NCI-H2196 treated with DMSO at 0.1 percent for 48 hours (cell line): ENCODE measurements at regions not wholly inside any gene's neighbourhood (a gene's known extent, or its start where the extent isn't known, plus 50 kb on each side); places are given as distances from the start of the nearest gene placed in this dataset.

Source experiments
- DNase-seq: peaks from one replicate; lab custom pipeline; 2025; ENCODE audit not compliant: unreplicated experiment; lab: John Stamatoyannopoulos, UW

GRCh38 chr14:62081951-62082350, 319.7 kb downstream of the SNAPC1 start:
- no peak for DNase-seq

- DNase-seq: no peak
Measured at GRCh38 chr14:62082779-62083178, 320.6 kb downstream of the SNAPC1 start.

- no peak for DNase-seq
Measured at GRCh38 chr14:62084020-62084419, 321.8 kb downstream of the SNAPC1 start.

- DNase-seq: no peak
Measured at GRCh38 chr14:62087191-62087590, 325.0 kb downstream of the SNAPC1 start.

GRCh38 chr14:62093736-62094135, 331.5 kb downstream of the SNAPC1 start:
- DNase-seq: no peak

GRCh38 chr14:62097072-62097471, 334.9 kb downstream of the SNAPC1 start:
- no peak for DNase-seq

- DNase-seq: no peak
Measured at GRCh38 chr14:62097824-62098223, 335.6 kb downstream of the SNAPC1 start.

- no peak for DNase-seq
Measured at GRCh38 chr14:62098357-62098756, 336.1 kb downstream of the SNAPC1 start.

GRCh38 chr14:62099091-62099490, 336.9 kb downstream of the SNAPC1 start:
- no peak for DNase-seq

GRCh38 chr14:62101189-62101588, 339.0 kb downstream of the SNAPC1 start:
- DNase-seq: no peak

GRCh38 chr14:62101673-62102348, 339.6 kb downstream of the SNAPC1 start:
- no peak for DNase-seq

- no peak for DNase-seq
Measured at GRCh38 chr14:62102349-62102725, 340.1 kb downstream of the SNAPC1 start.

- no peak for DNase-seq
Measured at GRCh38 chr14:62103464-62103863, 341.2 kb downstream of the SNAPC1 start.

- no peak for DNase-seq
Measured at GRCh38 chr14:62110941-62111340, 348.7 kb downstream of the SNAPC1 start.

- DNase-seq: peak; percentile 21
Measured at GRCh38 chr14:62117010-62117750, 355.0 kb downstream of the SNAPC1 start.

- no peak for DNase-seq
Measured at GRCh38 chr14:62117751-62118105, 355.5 kb downstream of the SNAPC1 start.

- no peak for DNase-seq
Measured at GRCh38 chr14:62118461-62118860, 356.2 kb downstream of the SNAPC1 start.

- no peak for DNase-seq
Measured at GRCh38 chr14:62118871-62119270, 356.7 kb downstream of the SNAPC1 start.

- no peak for DNase-seq
Measured at GRCh38 chr14:62123961-62124360, 361.7 kb downstream of the SNAPC1 start.

- DNase-seq: no peak
Measured at GRCh38 chr14:62125793-62126192, 363.6 kb downstream of the SNAPC1 start.

GRCh38 chr14:62126879-62127478, 364.8 kb downstream of the SNAPC1 start:
- peak; percentile 17 for DNase-seq

GRCh38 chr14:62130441-62130840, 368.2 kb downstream of the SNAPC1 start:
- no peak for DNase-seq
